ENCODE measurements at regions not wholly inside any gene's neighbourhood (a gene's known extent, or its start where the extent isn't known, plus 50 kb on each side); places are given as distances from the start of the nearest gene placed in this dataset.

- Mint-ChIP-seq H3K9me3 (peaks cover 2 to 19% (median 11%) of the 10 kb centered on the region in 7 donors), H3K36me3 (no peaks in the 10 kb centered on the region), H3K4me1 (no peaks in the 10 kb centered on the region), H3K4me3 (no peak overlapping the region), H3K27ac (no peak overlapping the region), H3K27me3 (ENCODE audit: low read depth in 3 of 3) (no peaks in the 10 kb centered on the region)
- H4K20me1 ChIP-seq (ENCODE audit: insufficient read depth, low read length), result no peaks in the 10 kb centered on the region
- no peaks in the 10 kb centered on the region for H3K27me3 ChIP-seq (ENCODE audit: control insufficient read depth in 2 of 2, insufficient read depth in 2 of 2, low read length in 2 of 2)
- no peak overlapping the region for H3K4me2 ChIP-seq (replicated peaks; ENCODE audit: extremely low read depth, low read length, poor library complexity, severe bottlenecking)
- H3K36me3 ChIP-seq (replicated peaks in 1 of 2; ENCODE audit: control insufficient read depth in 1 of 2, insufficient read depth in 2 of 2, low read length in 2 of 2), result no peaks in the 10 kb centered on the region
- no peak for TF ChIP-seq CTCF (IDR thresholded peaks at IDR 0.05)
- H2AFZ ChIP-seq (ENCODE audit: insufficient read depth, low read depth, low read length, poor library complexity, severe bottlenecking), result no peak overlapping the region
- H3K4me1 ChIP-seq (ENCODE audit: control insufficient read depth in 1 of 2, insufficient read depth in 2 of 2, low read length in 2 of 2), result no peaks in the 10 kb centered on the region
- H3K9ac ChIP-seq (ENCODE audit: insufficient read depth, low read length, poor library complexity, severe bottlenecking), result no peak overlapping the region
- DNase-seq, result no peak
- intact Hi-C loops (cut with micrococcal nuclease), result no loop called here
- H3K9me3 ChIP-seq (replicated peaks in 1 of 2; ENCODE audit: control insufficient read depth in 1 of 2, insufficient read depth in 1 of 2, low read length in 2 of 2), result peaks cover 8 to 18% of the 10 kb centered on the region in 2 donors
- no peaks in the 10 kb centered on the region for H3K79me2 ChIP-seq (ENCODE audit: insufficient read depth, low read length)
- H3K4me3 ChIP-seq (replicated peaks in 1 of 3; ENCODE audit: low read depth in 2 of 3, low read length in 3 of 3), result no peak overlapping the region
- H3K27ac ChIP-seq (ENCODE audit: low read depth in 1 of 2, low read length in 2 of 2), result no peak overlapping the region
- 98% methylated on average over 7 of the region's 9 CpGs for WGBS (ENCODE audit: insufficient coverage)
Observed at GRCh38 chr12:60271816-60272215, 676.0 kb downstream of the SLC16A7 start.

- no peak overlapping the region for H3K4me3 Mint-ChIP-seq
- no peak for DNase-seq
- WGBS (ENCODE audit: insufficient coverage), result no CpG with 5 or more reads among the region's 2 CpGs
- Histone ChIP-seq H3K4me2 (replicated peaks; ENCODE audit: extremely low read depth, low read length, poor library complexity, severe bottlenecking) (no peak overlapping the region), H3K36me3 (replicated peaks in 1 of 2; ENCODE audit: control insufficient read depth in 1 of 2, insufficient read depth in 2 of 2, low read length in 2 of 2) (no peaks in the 10 kb centered on the region), H3K4me1 (ENCODE audit: control insufficient read depth in 1 of 2, insufficient read depth in 2 of 2, low read length in 2 of 2) (no peaks in the 10 kb centered on the region), H3K9me3 (replicated peaks in 1 of 2; ENCODE audit: control insufficient read depth in 1 of 2, insufficient read depth in 1 of 2, low read length in 2 of 2) (peaks cover 19% of the 10 kb centered on the region in 2 donors), H4K20me1 (ENCODE audit: insufficient read depth, low read length) (no peaks in the 10 kb centered on the region), H2AFZ (ENCODE audit: insufficient read depth, low read depth, low read length, poor library complexity, severe bottlenecking) (no peak overlapping the region), H3K27ac (ENCODE audit: low read depth in 1 of 2, low read length in 2 of 2) (no peak overlapping the region), H3K27me3 (ENCODE audit: control insufficient read depth in 2 of 2, insufficient read depth in 2 of 2, low read length in 2 of 2) (no peaks in the 10 kb centered on the region), H3K9ac (ENCODE audit: insufficient read depth, low read length, poor library complexity, severe bottlenecking) (no peak overlapping the region), H3K79me2 (ENCODE audit: insufficient read depth, low read length) (no peaks in the 10 kb centered on the region), H3K4me3 (replicated peaks in 1 of 3; ENCODE audit: low read depth in 2 of 3, low read length in 3 of 3) (no peak overlapping the region)
- H3K9me3 Mint-ChIP-seq, result peaks cover 0 to 21% (median 14%) of the 10 kb centered on the region in 7 donors
- H3K36me3 Mint-ChIP-seq, result no peaks in the 10 kb centered on the region
- H3K4me1 Mint-ChIP-seq, result no peaks in the 10 kb centered on the region
- no peak overlapping the region for H3K27ac Mint-ChIP-seq
- no peak for TF ChIP-seq CTCF (IDR thresholded peaks at IDR 0.05)
- peaks cover 0 to 2% (median 1%) of the 10 kb centered on the region in 3 donors for H3K27me3 Mint-ChIP-seq (ENCODE audit: low read depth in 3 of 3)
- intact Hi-C loops (cut with micrococcal nuclease), result no loop called here
Observed at GRCh38 chr12:60278209-60278608, 682.4 kb downstream of the SLC16A7 start.

Data from CD14-positive monocyte (primary cell).